WTC11 (cell line): ENCODE measurements at regions not wholly inside any gene's neighbourhood (a gene's known extent, or its start where the extent isn't known, plus 50 kb on each side); places are given as distances from the start of the nearest gene placed in this dataset.

Experiments used
- ATAC-seq: fragments of 200-7000 bp; cut with Tn5 transposase; 2 replicates; pipeline ENCODE4 v1.10.0; 2021; ENCODE audit warnings: mild to moderate bottlenecking, moderate library complexity
- CTCF ChIA-PET: fragments of 300-600 bp; sonication (Branson Sonifier 250); formaldehyde crosslinking; loops from one replicate; lab custom pipeline; 2021; ENCODE audit warnings: antibody characterized with exemption; lab: Charles Lee
- POLR2A ChIA-PET: fragments of 350-600 bp; sonication (Branson Sonifier 250); formaldehyde crosslinking; loops from one replicate; lab custom pipeline; 2021; ENCODE audit warnings: antibody characterized with exemption; lab: Charles Lee
- DNase-seq: peaks from one replicate; pipeline ENCODE4 v3.0.0; 2021; ENCODE audit warnings: low spot score
- H3K27ac Mint-ChIP-seq: 2 replicates; pipeline ENCODE4 v1.8.0; 2021; ENCODE audit warnings: mixed read lengths
- H3K27me3 Mint-ChIP-seq: 2 replicates; pipeline ENCODE4 v1.8.0; 2021; ENCODE audit warnings: low read depth, mild to moderate bottlenecking, moderate library complexity, mixed read lengths
- H3K36me3 Mint-ChIP-seq: 2 replicates; pipeline ENCODE4 v1.8.0; 2021; ENCODE audit warnings: mixed read lengths
- H3K4me1 Mint-ChIP-seq: 2 replicates; pipeline ENCODE4 v1.8.0; 2022; ENCODE audit warnings: mixed read lengths
- H3K4me3 Mint-ChIP-seq: 2 replicates; pipeline ENCODE4 v1.8.0; 2021; ENCODE audit warnings: mild to moderate bottlenecking, moderate library complexity, mixed read lengths
- H3K9me3 Mint-ChIP-seq: 2 replicates; pipeline ENCODE4 v1.8.0; 2021; ENCODE audit warnings: mixed read lengths
- FOXJ3 ChIP-seq: sonication (generic); formaldehyde crosslinking; IDR thresholded peaks from 2 replicates; pipeline ENCODE4 v1.9.0; 2021; ENCODE audit warnings: missing genetic modification reagents, mild to moderate bottlenecking, borderline replicate concordance
- MXD4 ChIP-seq: fragments of 250-450 bp; sonication (Bioruptor Pico); IDR thresholded peaks from 2 replicates; pipeline ENCODE4 v1.8.0; 2021; ENCODE audit warnings: mild to moderate bottlenecking, moderate library complexity, borderline replicate concordance
- NFYB ChIP-seq: sonication (generic); formaldehyde crosslinking; conservative IDR thresholded peaks from 2 replicates; pipeline ENCODE4 v1.8.0; 2022; ENCODE audit warnings: low read depth, missing genetic modification reagents
- TP53 ChIP-seq: sonication (generic); formaldehyde crosslinking; IDR thresholded peaks from 2 replicates; pipeline ENCODE4 v1.8.1; 2023; ENCODE audit warnings: mild to moderate bottlenecking, missing genetic modification reagents
- ZBTB21 ChIP-seq: sonication (generic); formaldehyde crosslinking; IDR thresholded peaks from 2 replicates; pipeline ENCODE4 v1.8.1; 2023; ENCODE audit warnings: mild to moderate bottlenecking, missing genetic modification reagents, borderline replicate concordance
- TF ChIP-seq, protein P1 (sequence below): sonication (generic); formaldehyde crosslinking; IDR thresholded peaks from 2 replicates; pipeline ENCODE4 v1.8.1; 2022; ENCODE audit warnings: mild to moderate bottlenecking, moderate library complexity, missing genetic modification reagents
- TF ChIP-seq, protein P2 (sequence below): sonication (generic); formaldehyde crosslinking; IDR thresholded peaks from 2 replicates; pipeline ENCODE4 v1.8.0; 2022; ENCODE audit warnings: mild to moderate bottlenecking, missing genetic modification reagents
- TF ChIP-seq, protein P3 (sequence below): fragments of 250-450 bp; sonication (Bioruptor Pico); conservative IDR thresholded peaks from 2 replicates; pipeline ENCODE4 v1.9.0; 2021; ENCODE audit warnings: mild to moderate bottlenecking

DNA sequence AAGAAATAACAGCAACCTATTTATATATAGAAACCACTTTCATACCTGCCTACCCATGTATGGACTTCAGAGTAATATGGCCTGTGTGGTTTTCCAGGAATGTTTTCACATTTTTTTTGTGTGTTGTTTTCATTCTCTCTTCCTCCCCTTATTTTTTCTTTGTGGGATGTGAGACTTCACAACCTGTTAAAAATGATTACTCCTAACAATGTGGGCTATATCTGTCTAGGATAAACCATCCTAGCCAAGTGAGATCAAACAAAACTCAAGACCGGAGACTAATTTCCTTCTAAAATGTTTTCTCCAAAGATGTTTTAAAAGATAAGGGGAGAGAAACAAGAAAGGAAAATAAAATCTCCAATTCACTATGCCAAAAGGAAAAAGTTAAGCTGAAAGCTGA, 106.1 kb upstream of the DIPK2B start:
- H3K4me1 Mint-ChIP-seq = no peaks in the 10 kb centered on the region
- no peak for DNase-seq
- 0 out of 2 replicates have a peak, but pooled peaks cover 5% of the 10 kb centered on the region for H3K36me3 Mint-ChIP-seq
- no peak overlapping the region for H3K4me3 Mint-ChIP-seq
- H3K27ac Mint-ChIP-seq = no peak overlapping the region
- TF ChIP-seq, protein P1, sequence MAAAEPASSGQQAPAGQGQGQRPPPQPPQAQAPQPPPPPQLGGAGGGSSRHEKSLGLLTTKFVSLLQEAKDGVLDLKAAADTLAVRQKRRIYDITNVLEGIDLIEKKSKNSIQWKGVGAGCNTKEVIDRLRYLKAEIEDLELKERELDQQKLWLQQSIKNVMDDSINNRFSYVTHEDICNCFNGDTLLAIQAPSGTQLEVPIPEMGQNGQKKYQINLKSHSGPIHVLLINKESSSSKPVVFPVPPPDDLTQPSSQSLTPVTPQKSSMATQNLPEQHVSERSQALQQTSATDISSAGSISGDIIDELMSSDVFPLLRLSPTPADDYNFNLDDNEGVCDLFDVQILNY (CRISPR knock-in tag) = no peak
- no peak for ATAC-seq
- ChIA-PET POLR2A (no interaction called here), CTCF (no interaction called here)
- H3K9me3 Mint-ChIP-seq = peaks cover 5% of the 10 kb centered on the region; the same call in 1 of the 2 replicates
- no peaks in the 10 kb centered on the region for H3K27me3 Mint-ChIP-seq

DNA sequence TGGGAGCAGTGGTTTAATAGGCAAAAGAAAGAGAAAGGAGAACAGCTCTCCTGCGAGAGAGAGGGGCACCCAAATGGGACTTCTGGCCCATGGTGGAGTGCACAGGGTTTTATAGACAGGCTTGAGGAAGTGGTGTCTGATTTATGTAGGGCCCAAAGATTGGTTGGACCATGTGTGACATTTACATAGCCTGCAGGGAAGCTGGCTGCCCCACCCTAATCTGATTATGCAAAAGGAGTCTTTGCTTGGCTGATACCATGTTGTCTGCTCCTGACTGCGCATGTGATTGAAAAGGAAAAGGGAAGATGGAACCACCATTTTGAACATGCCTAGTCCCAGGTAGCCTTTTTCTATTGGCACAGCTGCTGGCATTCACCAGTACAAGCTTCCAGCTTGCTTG, 100.0 kb upstream of the DIPK2B start:
- Mint-ChIP-seq H3K27me3 (no peaks in the 10 kb centered on the region), H3K4me1 (peaks cover 2% of the 10 kb centered on the region), H3K27ac (no peak overlapping the region), H3K4me3 (no peak overlapping the region), H3K36me3 (0 out of 2 replicates have a peak, but pooled peaks cover 5% of the 10 kb centered on the region), H3K9me3 (peaks cover 5% of the 10 kb centered on the region; the same call in 1 of the 2 replicates)
- ATAC-seq = no peak
- ChIA-PET POLR2A (no interaction called here), CTCF (no interaction called here)
- DNase-seq = no peak
- TF ChIP-seq ZBTB21 (CRISPR knock-in tag) = no peak

DNA sequence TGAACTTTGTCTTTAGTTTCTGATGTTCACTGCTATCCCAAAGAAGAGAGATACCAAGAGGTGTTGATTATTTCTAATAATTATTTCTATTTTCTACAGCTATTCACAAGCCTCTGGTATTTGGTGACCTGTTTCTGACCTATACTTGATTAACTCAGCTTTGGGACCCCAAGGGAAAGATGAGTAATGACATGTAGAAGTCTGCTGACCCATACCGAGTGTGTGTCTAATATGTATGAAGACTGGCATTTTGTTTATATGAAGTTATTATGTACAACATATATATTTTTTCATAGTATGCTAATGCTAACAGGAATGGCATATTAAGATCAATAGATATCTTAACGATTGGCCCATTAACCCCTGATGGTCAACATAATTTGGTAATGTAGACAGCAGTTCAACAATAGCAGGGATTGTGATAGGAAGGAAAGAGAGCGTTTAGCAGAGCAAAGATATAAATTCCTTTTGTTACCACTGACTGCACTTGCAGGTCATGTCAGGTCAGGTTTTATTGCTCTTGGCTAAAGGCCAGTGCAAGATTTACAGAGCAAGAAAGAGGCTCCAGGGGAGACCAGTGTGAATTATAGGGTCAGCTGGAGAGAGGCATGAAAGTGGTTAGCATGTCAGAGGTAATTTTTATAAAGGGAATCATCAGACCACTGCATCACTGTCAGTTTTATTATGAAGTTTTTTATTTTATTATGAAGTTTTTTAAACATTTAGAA, 94.7 kb upstream of the DIPK2B start:
- ChIA-PET CTCF (no interaction called here), POLR2A (no interaction called here)
- Mint-ChIP-seq H3K27me3 (no peaks in the 10 kb centered on the region), H3K36me3 (no peaks in the 10 kb centered on the region), H3K27ac (no peak overlapping the region), H3K4me1 (peaks cover 2% of the 10 kb centered on the region), H3K9me3 (no peaks in the 10 kb centered on the region), H3K4me3 (no peak overlapping the region)
- DNase-seq = no peak
- TF ChIP-seq, protein P2, sequence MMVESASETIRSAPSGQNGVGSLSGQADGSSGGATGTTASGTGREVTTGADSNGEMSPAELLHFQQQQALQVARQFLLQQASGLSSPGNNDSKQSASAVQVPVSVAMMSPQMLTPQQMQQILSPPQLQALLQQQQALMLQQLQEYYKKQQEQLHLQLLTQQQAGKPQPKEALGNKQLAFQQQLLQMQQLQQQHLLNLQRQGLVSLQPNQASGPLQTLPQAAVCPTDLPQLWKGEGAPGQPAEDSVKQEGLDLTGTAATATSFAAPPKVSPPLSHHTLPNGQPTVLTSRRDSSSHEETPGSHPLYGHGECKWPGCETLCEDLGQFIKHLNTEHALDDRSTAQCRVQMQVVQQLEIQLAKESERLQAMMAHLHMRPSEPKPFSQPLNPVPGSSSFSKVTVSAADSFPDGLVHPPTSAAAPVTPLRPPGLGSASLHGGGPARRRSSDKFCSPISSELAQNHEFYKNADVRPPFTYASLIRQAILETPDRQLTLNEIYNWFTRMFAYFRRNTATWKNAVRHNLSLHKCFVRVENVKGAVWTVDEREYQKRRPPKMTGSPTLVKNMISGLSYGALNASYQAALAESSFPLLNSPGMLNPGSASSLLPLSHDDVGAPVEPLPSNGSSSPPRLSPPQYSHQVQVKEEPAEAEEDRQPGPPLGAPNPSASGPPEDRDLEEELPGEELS = no peak
- TF ChIP-seq, protein P3, sequence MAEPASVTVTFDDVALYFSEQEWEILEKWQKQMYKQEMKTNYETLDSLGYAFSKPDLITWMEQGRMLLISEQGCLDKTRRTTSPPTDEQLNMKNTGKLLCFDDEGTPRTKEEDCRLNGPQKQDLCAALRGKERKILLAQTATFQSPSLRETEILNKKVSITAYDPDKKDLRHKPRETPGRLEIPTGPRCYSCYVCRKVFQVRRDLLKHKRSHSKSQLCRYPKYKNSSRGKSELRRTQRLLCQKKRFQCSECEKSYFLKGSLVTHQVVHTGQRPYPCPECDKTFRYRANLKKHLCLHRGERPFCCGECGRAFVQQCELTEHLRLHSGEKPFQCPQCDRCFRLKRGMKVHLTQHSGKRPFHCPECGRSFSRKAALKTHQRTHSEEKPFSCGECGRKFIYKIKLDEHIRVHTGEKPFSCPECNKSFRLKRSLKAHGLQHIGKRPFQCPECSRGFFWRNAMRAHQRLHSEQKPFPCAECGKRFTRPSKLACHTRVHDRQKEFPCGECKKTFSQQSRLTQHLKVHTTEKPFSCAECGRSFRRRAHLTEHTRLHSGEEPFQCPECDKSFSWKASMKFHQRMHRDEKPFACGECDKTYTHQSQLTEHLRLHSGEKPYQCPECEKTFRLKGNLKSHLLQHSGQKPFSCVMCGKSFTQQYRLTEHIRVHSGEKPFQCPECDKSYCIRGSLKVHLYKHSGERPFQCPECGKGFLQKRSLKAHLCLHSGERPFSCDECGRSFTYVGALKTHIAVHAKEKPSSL (CRISPR knock-in tag) = no peak
- no peak for TF ChIP-seq MXD4 (CRISPR knock-in tag)
- no peak for ATAC-seq

DNA sequence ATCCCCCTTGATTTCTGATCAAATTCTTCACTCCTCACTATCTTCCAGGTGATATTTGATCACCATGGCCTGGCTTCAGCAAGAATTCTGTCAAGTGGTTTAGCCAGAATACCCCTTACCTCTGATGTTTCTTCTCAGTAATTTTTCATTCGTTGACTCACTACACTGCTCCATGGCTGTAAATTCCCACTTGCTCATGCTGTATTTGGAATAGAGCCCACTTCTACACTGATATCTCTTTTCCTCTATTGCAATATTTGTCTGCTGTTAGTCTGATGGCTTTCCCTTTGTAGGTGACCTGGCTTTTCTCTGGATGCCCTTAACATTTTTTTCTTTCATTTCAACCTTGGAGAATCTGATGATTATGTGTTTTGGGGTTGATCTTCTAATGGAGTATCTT, 73.9 kb upstream of the DIPK2B start:
- no peak for TF ChIP-seq TP53 (CRISPR knock-in tag)
- no peak for TF ChIP-seq NFYB (CRISPR knock-in tag)
- TF ChIP-seq, all 79 proteins: peak for 0
- H3K4me1 Mint-ChIP-seq = no peaks in the 10 kb centered on the region

DNA sequence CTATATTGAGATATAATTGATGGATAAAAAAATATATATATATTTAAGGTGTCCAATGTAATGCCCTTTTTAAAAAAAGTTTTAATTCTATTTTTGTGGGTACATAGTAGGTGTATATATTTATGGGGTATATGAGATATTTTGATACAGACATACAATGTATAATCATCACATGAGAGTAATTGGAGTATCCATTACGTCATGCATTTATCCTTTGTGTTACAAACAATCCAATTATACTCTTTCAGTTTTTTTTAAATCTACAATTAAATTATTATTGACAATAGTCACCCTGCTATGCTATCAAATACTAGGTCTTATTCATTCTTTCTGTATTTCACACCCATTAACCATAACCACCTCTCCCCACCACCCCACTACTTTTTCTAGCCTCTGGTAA, 66.3 kb upstream of the DIPK2B start:
- DNase-seq (no peak), ATAC-seq (no peak)
- no peaks in the 10 kb centered on the region for H3K27me3 Mint-ChIP-seq
- no peaks in the 10 kb centered on the region for H3K4me1 Mint-ChIP-seq
- CTCF ChIA-PET = no interaction called here
- H3K4me3 Mint-ChIP-seq = no peak overlapping the region
- H3K27ac Mint-ChIP-seq = no peak overlapping the region
- no peaks in the 10 kb centered on the region for H3K36me3 Mint-ChIP-seq
- H3K9me3 Mint-ChIP-seq = peaks cover 20% of the 10 kb centered on the region; the same call in 1 of the 2 replicates
- POLR2A ChIA-PET = no interaction called here
- TF ChIP-seq FOXJ3 (CRISPR knock-in tag) (no peak), ZBTB21 (CRISPR knock-in tag) (no peak)

More for the DNA sequence above, 73.9 kb upstream of the DIPK2B start:
- no peaks in the 10 kb centered on the region for H3K27me3 Mint-ChIP-seq
- no peak for ATAC-seq
- peaks cover 16% of the 10 kb centered on the region for H3K9me3 Mint-ChIP-seq
- CTCF ChIA-PET = no interaction called here
- DNase-seq = no peak
- POLR2A ChIA-PET = no interaction called here
- H3K36me3 Mint-ChIP-seq = no peaks in the 10 kb centered on the region
- no peak overlapping the region for H3K4me3 Mint-ChIP-seq
- no peak overlapping the region for H3K27ac Mint-ChIP-seq
